ENCODE measurements at regions not wholly inside any gene's neighbourhood (a gene's known extent, or its start where the extent isn't known, plus 50 kb on each side); places are given as distances from the start of the nearest gene placed in this dataset.

GRCh38 chr15:78695854-78696253 is 54.8 kb upstream of the CHRNB4 start:
- H2AFZ ChIP-seq (ENCODE audit: low read depth, low read length), result no peak overlapping the region
- no peaks in the 10 kb centered on the region for H4K20me1 ChIP-seq (replicated peaks; ENCODE audit: control insufficient read depth, insufficient read depth, low read length)
- peak; percentile 82 for ATAC-seq
- no peaks in the 10 kb centered on the region for H3K9me3 ChIP-seq (replicated peaks; ENCODE audit: control insufficient read depth, insufficient read depth, low read depth, low read length)
- H3K4me3 ChIP-seq, result no peak overlapping the region
- in situ Hi-C loops (cut with MboI) (no loop called here), intact Hi-C loops (cut with micrococcal nuclease) (no loop called here)
- peak in 2 of 4 experiments; percentile 39 to 67 for DNase-seq (ENCODE audit: extremely low read depth in 1 of 4, low spot score in 3 of 4)
- H3K27ac ChIP-seq (ENCODE audit: extremely low read depth, low read depth, low read length), result no peak overlapping the region
- ChIA-PET POLR2A (interaction anchor here (1.2 kb wide), 1 partner anchor 21 kb away, joined by 4 read pairs; no protein-coding TSS in a partner anchor), CTCF (ENCODE audit: low intra/inter-chr PET ratio) (no interaction called here)
- 0% methylated on average over 3 of the region's 3 CpGs for WGBS (ENCODE audit: insufficient coverage, low coverage, missing lambda C conversion rate)
- no peaks in the 10 kb centered on the region for H3K36me3 ChIP-seq (ENCODE audit: control insufficient read depth, insufficient read depth, low read length)
- H3K9ac ChIP-seq (ENCODE audit: insufficient read depth in 1 of 2, low read depth in 2 of 2, low read length in 2 of 2), result no peak overlapping the region
- peaks cover 0 to 17% of the 10 kb centered on the region in 2 experiments; a peak in 3 of 5 replicates for H3K27me3 ChIP-seq (ENCODE audit: control insufficient read depth in 2 of 2, insufficient read depth in 2 of 2, low read length in 2 of 2)
- peak; percentile 78 for FAIRE-seq
- peaks cover 0 to 5% of the 10 kb centered on the region in 2 experiments; a peak in 2 of 5 replicates for H3K4me1 ChIP-seq (replicated peaks in 1 of 2; ENCODE audit: control insufficient read depth in 2 of 2, insufficient read depth in 2 of 2, low read length in 2 of 2)
- no peak overlapping the region for H3K4me2 ChIP-seq (ENCODE audit: insufficient read depth, low read length)
- no TSS peak for BruUV-seq (replicated peaks)
- no peaks in the 10 kb centered on the region for H3K9me1 ChIP-seq (ENCODE audit: control insufficient read depth, insufficient read depth, low read length)
- no peaks in the 10 kb centered on the region for H3K79me2 ChIP-seq (ENCODE audit: control insufficient read depth, insufficient read depth, low read length)
- TF ChIP-seq NCOR1 (IDR thresholded peaks at IDR 0.05) (peak; percentile 44; the same call in 1 of the 2 replicates), TAL1 (IDR thresholded peaks at IDR 0.05) (peak; percentile 51; the same call in 1 of the 2 replicates), ZNF212 (CRISPR knock-in tag; IDR thresholded peaks at IDR 0.05) (no peak), PBX2 (CRISPR knock-in tag; IDR thresholded peaks at IDR 0.05; ENCODE audit: low read depth) (no peak), PBX2 (tag; conservative IDR thresholded peaks at IDR 0.05; ENCODE audit: low read depth) (no peak; the same call in 1 of the 2 replicates), CHD2 (IDR thresholded peaks at IDR 0.05; ENCODE audit: low read depth, low read length) (no peak), RUNX1 (IDR thresholded peaks at IDR 0.05; ENCODE audit: low read depth) (no peak), JUN (IDR thresholded peaks at IDR 0.05; ENCODE audit: borderline replicate concordance, low read depth, low read length) (no peak), JUN (CRISPR knock-in tag; IDR thresholded peaks at IDR 0.05; ENCODE audit: borderline replicate concordance) (no peak), CTCF (IDR thresholded peaks at IDR 0.05 in 2 of 3, conservative IDR thresholded peaks at IDR 0.05 in 1 of 3; ENCODE audit: insufficient read depth in 2 of 3, low read depth in 1 of 3, low read length in 3 of 3) (peak; percentile 35 to 64 (median 43)), LARP7 (IDR thresholded peaks at IDR 0.05) (no peak), PKNOX1 (IDR thresholded peaks at IDR 0.05) (peak; percentile 45), NFIC (IDR thresholded peaks at IDR 0.05) (peak; percentile 81), BCL6 (CRISPR knock-in tag; IDR thresholded peaks at IDR 0.05) (no peak), ZBTB7A (IDR thresholded peaks at IDR 0.05; ENCODE audit: borderline replicate concordance, control insufficient read depth, low read depth, low read length) (peak; percentile 56; the same call in 1 of the 2 replicates), RCOR1 (IDR thresholded peaks at IDR 0.05; ENCODE audit: borderline replicate concordance in 1 of 2, low read depth in 2 of 2, low read length in 2 of 2) (0 out of 4 replicates have a peak, but pooled peaks of 1 of the 2 experiments have one; percentile 23), ARID1B (IDR thresholded peaks at IDR 0.05) (peak; percentile 61), VEZF1 (CRISPR knock-in tag; IDR thresholded peaks at IDR 0.05) (no peak)

Data from K562 (cell line).